HG03039 (cell line): ENCODE measurements at regions not wholly inside any gene's neighbourhood (a gene's known extent, or its start where the extent isn't known, plus 50 kb on each side); places are given as distances from the start of the nearest gene placed in this dataset.

Source experiments
- ATAC-seq: cut with Tn5 transposase; IDR thresholded peaks from one replicate; pipeline ENCODE4 v1.9.1; 2021; ENCODE audit warnings: mild to moderate bottlenecking, moderate library complexity; ENCODE audit not compliant: unreplicated experiment

DNA sequence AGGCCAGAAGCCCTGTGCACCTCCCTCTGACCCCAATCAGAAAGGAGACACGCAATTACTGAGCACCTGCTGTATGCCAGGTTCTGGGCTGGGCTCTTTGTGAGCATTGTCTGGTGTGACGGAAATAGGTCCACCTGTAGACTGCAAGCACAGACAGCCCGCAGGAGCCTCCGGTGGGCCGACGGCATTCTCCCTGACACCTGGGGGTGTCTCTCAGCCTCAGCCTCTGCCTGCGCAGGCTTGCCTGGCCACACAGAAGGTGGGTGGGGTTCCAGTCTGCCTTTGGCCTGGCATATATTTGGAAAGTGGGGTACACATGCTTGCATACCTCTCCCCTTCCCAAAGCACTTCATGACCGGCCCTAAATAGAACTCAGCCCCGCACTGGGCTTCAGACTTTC is 129.3 kb downstream of the BUD13 start:
- no peak for ATAC-seq

DNA sequence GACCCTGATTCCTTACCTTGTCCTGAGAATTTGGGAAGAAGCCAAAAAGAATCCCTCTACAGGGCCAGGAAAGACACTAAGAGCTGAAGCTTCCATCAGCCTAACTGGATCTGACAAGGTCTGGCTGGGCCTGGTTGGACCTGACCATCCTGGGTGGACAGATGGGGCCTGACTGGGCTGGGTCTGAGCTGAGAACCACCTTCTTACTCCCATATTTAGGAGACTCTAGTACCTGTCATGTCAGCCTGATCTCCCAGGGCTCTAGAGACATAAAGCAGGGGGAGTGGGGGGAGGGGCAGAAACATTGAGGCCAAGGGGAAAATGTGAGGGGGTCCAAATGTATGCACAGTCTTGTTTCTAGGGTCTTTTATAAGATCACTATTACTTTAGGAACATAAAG is 129.9 kb downstream of the BUD13 start:
- ATAC-seq, result no peak

DNA sequence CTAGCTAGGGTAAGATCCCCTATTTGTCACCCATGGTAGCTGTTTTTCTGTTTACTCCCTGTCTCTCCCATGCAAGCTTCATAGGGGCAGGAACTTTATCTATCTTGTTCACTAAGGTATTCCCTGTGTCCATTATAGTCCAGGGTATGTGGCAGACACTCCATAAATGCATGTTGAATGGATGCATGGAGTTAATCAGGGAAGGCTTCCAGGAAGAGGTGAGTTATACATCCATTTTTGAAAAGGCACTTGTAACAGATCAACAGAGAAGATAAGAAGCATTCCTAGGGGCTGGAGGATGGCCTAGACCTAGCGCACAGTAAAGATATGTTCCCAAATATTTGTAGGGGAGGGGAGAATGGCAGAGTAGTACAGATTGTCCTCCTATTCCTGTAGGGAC is 130.3 kb downstream of the BUD13 start:
- no peak for ATAC-seq

DNA sequence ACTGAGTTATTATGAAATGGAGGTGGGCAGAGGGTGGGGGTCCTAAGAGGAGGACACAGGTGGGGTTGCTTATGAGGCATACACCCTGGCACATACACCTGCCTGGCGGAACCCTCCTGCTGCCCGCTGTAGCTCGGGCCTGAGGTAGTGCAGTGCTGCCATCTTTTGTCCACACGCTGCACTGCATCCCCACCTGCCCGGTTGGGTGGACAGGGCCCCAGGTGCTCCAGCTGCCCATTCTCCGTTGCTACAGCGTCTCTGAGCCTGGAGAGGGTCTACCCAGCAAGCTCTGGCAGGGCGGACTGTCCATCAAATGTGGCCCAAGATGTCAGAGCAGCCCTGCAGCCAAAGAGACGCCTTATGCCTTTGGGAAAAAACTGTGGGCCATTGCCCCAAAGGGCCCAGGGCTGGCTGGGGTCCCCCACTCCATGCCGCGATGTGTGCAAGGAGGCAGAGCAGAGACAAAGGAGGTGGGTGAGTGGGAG is 131.2 kb downstream of the BUD13 start:
- ATAC-seq, result no peak

DNA sequence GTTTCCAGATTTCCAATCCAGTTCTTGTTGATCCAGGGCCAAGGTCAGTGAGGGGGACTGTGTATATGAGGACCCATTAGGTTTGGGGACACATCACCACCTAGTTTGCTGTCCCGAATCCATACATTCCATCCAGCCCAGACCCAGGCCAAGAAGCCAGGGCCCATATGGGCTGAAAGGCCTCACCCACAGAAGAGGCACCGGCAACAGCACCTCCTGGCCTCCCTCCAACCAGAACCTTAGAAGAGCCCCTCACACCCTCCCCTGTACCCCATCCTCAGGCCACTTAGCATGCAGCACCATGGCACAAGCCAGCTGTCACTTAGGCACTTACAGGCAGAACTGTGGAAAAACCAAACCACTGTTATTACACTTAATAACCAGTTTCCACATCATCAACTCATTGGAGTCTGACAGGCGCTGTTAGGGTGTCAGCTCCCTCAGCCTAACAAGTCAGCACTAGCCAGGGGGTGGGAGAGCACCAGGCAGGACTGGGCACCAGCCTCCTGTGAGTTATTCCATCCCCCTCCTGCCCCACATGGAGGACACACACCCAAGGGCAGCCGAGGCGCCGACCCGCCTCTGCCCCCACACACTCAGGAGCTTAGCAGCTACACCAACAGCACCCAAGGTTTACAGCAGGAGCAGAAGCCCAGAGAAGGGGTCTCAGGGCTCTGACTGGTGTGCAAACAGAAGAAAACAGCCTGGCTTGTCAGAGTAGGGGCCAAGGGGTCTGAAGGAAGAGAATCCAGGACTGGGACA is 132.0 kb downstream of the BUD13 start:
- ATAC-seq, result no peak

DNA sequence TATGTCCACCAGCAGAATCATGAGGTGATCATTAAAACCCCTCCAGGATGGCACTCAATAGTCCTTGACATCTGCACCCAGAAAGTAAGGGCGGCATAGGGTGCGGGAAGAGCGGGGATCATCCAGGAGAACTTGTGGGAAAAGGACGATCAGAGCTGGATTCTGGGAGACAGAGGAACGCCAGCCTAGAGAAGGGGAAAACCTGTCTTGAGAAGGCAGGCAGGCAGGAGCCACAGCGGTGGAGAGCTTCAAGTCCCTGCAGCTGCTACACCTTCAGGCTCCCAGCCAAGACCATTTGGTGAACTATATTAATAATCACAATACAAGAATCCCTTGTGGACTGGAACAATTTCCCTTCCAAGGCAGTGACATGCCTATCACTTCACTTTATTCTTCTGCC is 134.3 kb downstream of the BUD13 start:
- no peak for ATAC-seq

DNA sequence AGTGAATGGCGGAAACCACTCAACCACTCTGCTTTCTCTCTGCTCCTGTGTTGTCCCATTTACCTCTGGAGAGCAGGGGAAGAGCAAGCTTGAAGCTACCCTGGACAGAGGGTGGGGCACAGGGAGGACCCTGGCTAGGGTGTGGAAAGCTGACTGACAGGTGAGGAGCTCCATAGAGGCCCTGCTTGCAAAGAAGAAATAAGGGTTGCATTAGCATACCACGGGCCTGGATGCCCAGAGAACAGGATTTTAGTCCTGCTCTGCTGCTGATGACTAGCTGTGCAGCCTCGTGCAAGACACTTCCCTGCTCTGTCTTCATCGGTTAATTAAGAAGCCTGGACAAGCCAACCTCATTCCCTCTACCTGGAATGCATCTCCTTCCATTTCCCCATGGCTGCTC is 135.0 kb downstream of the BUD13 start:
- no peak for ATAC-seq

DNA sequence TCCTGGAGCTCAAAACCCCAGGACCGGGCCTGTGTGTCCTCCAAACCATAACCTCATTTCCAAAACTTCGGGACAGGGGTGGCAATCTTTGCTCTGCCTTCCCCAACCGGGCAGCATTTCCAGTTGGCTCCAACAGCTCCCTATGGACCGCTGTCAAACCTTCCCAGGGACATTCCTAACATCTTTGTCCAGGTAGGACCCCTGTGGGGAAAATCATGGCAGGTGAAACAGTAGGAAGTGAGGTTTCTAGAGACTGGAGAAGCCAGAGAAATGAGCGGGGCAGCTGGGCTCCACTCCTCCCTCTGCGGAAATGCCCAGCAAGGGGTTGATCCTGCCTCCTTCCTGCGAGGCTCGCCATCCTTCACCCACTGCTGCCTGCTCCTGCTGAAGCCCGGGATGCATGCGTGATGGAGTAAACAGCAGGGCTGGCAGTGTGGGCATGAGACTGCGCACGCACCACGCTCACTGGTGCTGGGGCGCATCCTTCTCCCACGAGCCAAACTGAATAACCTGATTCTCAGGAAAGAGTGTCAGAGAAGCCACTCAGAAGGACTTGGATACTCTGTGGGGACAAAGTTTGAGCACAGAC is 136.4 kb downstream of the BUD13 start:
- ATAC-seq, result no peak

DNA sequence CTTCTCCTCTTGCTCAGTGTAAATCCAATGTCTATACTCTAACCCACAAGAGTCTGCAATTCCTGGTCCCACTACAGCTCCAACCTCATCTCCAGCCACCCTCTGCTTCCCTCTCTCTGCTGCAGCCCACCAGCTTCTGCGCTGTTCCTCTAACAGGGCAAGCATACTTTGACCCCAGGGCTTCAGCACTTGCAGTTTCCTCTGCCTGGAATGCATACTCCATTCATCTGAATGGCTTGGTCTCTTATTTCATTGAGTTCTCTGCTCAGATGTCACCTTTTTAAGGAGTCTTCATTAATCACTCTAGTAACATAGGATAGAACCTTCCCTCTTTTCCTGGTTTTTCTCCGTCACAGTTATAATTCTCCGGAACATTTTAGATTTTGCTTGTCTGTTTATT is 141.6 kb downstream of the BUD13 start:
- ATAC-seq, result no peak

DNA sequence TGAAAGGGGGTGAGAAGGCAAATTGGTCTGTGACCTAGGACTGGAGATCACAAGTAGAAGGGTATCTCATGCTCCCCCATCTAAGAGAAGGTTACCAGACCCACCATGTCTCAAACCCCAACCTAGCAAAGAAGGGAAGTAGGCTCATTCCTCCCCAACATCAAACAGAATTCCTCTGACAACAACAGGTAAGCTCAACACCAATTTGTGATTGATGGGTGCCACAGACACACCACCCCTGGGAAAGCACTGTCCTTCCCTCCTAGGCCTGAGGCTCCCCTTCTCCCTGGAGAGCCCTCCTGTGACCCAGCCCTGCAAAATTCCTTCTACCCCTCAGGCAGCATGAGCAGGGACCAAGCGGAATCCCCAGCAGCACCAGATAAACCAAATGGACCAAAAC is 154.3 kb downstream of the BUD13 start:
- no peak for ATAC-seq

DNA sequence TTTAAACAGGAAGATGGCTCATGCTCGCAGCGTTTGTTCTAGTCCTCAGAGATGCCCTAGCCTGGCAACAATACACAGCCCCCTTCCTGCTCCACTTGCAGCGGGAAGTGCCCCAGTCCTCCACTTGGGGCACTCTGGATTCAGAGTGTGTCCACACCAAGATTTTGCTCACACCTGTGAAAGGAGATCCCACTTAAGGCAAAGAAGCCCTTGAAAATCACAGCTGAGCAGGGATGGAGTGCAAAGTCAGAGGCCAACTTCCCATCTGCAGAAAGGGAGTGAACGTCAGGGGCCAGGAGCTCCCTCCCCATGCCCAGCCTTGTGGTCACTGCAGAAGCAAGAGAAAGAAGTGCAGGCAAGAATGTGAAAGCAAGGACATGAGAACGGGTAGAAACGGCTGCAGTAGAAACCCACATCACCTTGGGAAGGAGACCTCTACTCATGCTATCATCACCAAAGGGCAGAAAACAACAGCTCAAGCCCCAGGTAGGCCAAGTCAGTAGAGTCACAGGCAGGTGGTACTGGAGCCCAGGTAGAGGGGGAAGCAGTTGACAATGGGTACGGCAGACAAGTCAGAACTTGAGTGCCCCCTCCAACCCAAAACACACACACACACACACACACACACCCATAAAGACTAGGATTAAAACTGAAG is 157.4 kb downstream of the BUD13 start:
- ATAC-seq, result no peak

DNA sequence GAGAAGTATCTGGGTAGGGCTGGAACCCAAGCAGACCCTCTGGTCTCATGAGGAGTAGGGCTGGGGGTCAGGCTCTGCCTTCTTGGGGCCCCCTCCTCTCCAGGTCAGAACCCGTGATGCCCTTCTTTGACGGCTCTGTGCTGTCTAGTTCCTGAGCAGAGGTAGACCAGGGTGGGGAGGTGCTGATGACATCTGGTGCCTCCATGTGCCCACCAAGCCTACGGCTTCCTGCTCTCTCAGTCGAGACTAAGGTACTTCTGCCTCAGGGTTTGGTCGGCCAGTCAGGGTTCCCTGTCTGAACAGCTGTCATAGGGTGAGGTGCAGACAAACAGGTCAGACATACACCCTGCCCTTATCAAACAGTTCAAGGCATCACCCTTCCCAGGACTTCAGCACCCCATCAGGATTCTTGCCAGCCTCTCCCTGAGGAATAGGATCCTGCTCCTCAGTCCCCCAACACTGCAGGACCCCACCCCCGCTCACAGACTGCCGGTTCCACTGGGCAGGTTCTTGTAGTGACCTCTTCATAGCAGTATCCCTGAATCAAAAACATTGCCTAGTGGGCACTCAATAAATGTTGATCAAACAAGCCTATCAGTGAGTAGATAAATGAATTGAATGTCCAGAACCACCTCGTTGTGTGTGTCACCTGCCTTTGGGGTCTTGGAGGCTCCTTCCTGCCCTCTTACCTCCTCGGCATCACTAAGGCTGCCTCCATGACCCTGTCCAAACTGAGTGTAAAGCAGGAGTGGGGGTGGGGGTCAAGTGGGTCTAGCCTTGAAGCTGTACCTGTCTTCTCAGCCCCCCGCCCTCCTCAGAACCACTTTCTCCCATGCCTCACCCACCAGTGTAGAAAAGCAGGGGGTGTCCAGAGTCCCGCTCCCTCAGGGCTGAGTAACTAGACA is 158.2 kb downstream of the BUD13 start:
- ATAC-seq, result no peak

DNA sequence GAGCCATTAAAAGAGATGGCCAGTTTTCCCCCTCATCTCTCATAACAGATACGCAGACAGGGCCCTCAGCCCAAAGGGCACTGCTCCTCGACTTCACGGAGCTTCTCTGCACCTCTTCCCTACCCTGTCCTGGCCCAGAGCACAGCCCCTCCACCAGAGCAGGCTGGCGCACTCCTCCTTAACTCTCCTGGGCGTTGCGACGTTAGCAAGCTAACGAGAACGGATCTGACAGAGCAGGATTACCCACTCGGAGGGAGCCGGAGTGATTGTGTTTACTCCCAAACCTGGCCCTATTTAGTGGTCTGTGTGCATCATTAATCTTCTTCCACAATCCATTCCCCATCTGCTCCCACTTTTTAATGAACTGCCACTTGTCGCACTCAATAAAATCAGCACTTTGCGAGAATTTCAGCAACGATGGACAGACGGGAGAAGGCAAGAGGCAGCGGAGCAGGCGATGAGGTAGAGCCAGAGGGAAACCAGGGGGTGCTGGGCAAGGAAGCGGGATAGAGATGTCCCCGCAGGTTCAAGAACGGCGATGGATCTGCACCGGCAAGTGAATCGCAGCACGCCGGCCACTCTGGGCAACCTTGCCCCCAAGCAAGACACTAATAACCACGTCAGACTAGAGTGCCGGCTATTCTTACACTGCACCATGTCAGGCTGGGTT is 159.4 kb downstream of the BUD13 start:
- no peak for ATAC-seq

DNA sequence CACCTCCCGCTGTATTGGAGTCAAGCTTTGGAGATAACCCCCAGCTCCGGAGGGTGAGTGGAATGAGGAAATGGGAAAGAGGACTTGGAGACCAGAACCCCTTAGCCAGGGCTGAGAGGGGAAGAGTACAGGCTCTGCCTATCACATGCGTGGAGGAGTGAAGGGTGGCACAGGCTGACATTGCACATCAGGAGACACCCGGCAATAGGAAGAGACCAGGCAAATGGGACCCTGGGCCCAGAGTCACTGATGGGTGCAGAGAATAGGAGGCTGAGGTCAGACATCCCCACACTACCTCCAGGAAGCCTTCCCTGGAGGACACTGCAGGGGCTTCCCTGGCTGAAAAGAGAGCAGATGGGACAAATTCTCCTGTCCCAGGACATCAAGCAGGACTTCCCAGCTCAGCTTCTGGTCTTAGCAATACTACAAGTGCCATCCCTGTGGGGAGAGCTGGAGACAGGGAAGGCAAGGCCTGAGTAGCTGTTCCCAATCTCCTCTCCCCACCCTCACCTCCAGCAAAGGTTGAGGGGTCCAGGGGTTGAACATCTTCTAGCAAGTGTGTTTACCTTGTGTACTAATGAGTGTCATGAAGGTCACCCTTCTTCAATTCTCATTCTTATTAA is 160.7 kb downstream of the BUD13 start:
- ATAC-seq, result no peak

DNA sequence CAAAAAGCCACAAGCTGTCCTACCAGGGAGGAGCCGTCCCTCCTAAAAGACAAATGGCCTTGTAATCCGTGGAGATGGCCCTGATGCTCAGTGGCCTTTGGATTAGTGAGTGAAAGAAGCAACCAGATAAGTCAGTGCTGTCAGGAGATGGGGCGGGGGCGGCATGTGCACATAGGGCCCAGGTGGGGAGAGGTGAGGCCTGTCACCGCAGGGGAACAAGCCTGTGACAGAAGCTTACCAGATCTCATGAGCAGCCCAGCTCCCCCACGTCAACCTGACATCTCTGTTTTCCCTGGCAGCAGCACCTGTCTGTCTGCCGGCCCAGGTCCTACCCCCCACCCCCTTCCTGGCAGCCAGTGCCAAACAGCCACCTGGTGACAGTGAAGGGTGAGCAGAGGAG is 162.6 kb downstream of the BUD13 start:
- ATAC-seq, result no peak

DNA sequence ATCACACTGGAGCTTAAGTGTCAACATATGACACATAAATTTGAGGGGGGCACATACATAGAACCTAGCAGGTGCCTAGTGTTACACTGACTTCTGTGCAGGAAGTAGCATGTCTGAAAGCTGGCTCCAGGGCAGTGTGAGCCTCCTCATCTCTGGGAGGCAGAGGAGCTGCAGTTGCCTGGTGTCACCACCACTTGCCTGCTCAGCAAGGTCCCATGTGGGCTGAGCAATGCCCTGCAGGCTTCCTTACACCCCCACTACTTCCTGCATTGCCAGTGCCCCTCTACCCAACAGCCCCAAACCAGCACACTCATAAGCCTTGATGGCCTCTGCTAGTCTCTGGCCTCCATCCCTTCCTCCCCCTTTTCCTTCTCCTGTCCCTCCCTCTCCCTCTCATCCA is 165.8 kb downstream of the BUD13 start:
- ATAC-seq, result no peak

DNA sequence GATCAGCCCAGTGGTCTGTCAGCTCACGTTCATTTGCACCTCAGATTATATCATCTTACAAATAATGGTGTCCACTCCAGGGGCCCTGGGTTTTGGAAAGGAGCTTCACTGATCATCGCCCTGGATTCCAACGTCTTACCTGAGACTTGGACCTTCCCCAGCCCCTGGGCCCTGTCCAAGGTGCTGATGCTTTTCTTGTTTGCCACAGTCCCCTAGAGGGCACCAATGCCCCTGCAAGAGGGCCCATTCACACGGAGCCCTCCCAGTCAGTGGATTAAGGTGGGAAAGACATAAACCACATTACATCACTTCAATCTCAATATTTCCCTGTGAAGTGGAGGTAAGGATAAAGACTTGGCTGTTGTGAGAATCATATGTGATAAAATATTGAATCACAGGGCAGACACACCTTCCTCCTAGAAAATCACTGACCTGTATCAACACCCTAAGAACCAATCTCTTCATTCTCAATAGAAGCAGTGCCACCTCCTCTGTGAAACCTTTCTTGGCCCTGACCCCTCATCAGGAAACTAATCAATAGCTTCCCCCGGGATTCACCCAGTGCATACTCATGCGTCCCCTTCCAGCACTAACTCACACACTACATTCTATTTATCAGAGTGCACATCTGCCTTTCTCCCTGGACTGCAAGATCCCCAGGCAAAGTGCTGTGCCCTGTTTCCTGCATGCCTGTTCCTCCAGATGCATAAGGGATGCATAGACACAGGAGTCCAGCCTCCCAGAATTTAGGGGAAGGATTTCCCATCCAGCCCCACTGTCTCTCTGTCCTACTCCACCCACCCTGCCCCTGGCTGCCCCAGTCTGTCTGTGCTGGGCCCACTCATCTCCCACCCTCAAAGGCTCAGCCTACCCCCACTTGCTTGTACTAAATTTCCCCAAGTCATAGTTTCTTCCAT is 167.0 kb downstream of the BUD13 start:
- ATAC-seq, result no peak

DNA sequence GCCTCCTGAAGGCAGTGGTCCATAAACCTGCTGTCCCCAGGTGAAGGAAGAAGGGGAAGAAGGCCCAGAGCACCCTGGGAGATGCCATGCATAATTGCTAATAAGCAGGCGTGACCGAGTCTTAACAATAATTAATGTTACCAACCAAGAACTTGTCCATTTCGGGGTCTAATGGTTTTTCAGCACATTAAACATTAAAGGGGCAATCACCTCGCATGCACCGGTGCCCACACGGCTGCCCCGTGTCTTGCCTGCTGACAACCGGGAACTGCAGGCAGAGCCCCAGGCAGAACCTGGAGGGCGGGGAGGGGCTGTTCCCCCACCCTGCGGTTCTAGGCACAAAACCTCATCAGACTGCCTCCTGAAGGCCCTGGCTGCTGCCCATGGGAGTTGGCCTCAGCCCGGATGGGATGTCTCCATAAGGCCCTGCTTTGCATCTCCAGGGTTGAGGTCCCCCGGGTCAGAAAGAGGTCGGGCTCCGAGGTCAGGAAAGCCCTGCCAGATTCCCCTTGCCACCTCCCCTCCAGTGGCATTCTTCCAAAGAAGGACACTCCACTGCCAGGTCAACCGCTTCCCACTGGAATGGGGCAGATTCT is 169.0 kb downstream of the BUD13 start:
- ATAC-seq, result no peak

DNA sequence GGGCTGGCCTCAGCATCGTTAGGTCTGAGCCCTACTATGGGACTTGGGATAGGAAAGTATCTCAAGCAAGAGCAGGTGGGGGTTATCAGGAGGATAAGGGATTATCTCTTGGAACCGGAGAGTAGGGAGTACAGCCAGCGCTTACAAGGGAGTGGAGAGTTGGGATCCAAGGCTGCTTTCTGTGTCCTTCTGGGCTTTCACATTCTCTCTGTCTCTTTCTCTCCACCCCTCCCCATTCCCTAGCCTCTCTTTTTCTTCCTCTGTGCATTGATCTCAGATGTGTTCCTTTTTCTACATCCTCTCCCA is 170.2 kb downstream of the BUD13 start:
- ATAC-seq, result no peak
